Osteoblast (primary cell): ENCODE measurements at regions not wholly inside any gene's neighbourhood (a gene's known extent, or its start where the extent isn't known, plus 50 kb on each side); places are given as distances from the start of the nearest gene placed in this dataset.

ENCODE experiments used
- DNase-seq: peaks from one replicate; pipeline ENCODE4 v3.0.0; 2011; ENCODE audit warnings: low spot score, mixed read lengths; ENCODE audit not compliant: insufficient read length; ENCODE audit errors: missing footprints
- H2AFZ ChIP-seq: 2 replicates; pipeline ENCODE4 v1.6.0; 2011; ENCODE audit warnings: mild to moderate bottlenecking, low read length
- H3K27ac ChIP-seq: 2 replicates; pipeline ENCODE4 v1.5.1; 2011; ENCODE audit warnings: mild to moderate bottlenecking, low read depth, low read length, moderate library complexity
- H3K27me3 ChIP-seq: 2 replicates; pipeline ENCODE4 v1.6.0; 2012; ENCODE audit warnings: mild to moderate bottlenecking, control low read depth, inconsistent platforms, low read length, moderate library complexity; ENCODE audit not compliant: insufficient read depth
- H3K36me3 ChIP-seq: 2 replicates; pipeline ENCODE4 v1.5.1; 2011; ENCODE audit warnings: mild to moderate bottlenecking, low read length, control low read depth, moderate library complexity; ENCODE audit not compliant: insufficient read depth
- H3K4me1 ChIP-seq: 2 replicates; pipeline ENCODE4 v1.5.1; 2011; ENCODE audit warnings: mild to moderate bottlenecking, low read length, control low read depth, moderate library complexity; ENCODE audit not compliant: insufficient read depth
- H3K4me2 ChIP-seq: 2 replicates; pipeline ENCODE4 v1.6.0; 2011; ENCODE audit warnings: mild to moderate bottlenecking, low read length; ENCODE audit not compliant: insufficient read depth
- H3K4me3 ChIP-seq: fragments of 200-600 bp; sonication (generic); 3 replicates; pipeline ENCODE4 v1.5.1; 2012; ENCODE audit warnings: mild to moderate bottlenecking, low read length, inconsistent platforms; ENCODE audit not compliant: insufficient read depth
- H3K79me2 ChIP-seq: 2 replicates; pipeline ENCODE4 v1.6.0; 2012; ENCODE audit warnings: mild to moderate bottlenecking, low read length, control low read depth, inconsistent platforms; ENCODE audit not compliant: insufficient read depth
- H3K9me3 ChIP-seq: 2 replicates; pipeline ENCODE4 v1.5.1; 2011; ENCODE audit warnings: low read depth, low read length, control low read depth
- H4K20me1 ChIP-seq: 2 replicates; pipeline ENCODE4 v1.6.0; 2012; ENCODE audit warnings: mild to moderate bottlenecking, low read length, control low read depth; ENCODE audit not compliant: insufficient read depth
- CTCF ChIP-seq: IDR thresholded peaks from 2 replicates; pipeline ENCODE4 v1.5.1; 2011; ENCODE audit warnings: mild to moderate bottlenecking, low read depth, low read length, moderate library complexity; ENCODE audit errors: extremely low read depth

- Histone ChIP-seq H3K9me3 (no peaks in the 10 kb centered on the region), H3K4me3 (no peak overlapping the region), H3K36me3 (no peaks in the 10 kb centered on the region), H4K20me1 (no peaks in the 10 kb centered on the region), H3K27me3 (no peaks in the 10 kb centered on the region), H3K79me2 (no peaks in the 10 kb centered on the region), H3K4me1 (no peaks in the 10 kb centered on the region), H2AFZ (no peak overlapping the region), H3K4me2 (no peak overlapping the region), H3K27ac (no peak overlapping the region)
- DNase-seq: peak; percentile 35
- TF ChIP-seq CTCF: no peak
These were observed 212.4 kb downstream of the UTP18 start for GRCh38 chr17:51472670-51473205.

- Histone ChIP-seq H3K9me3 (no peaks in the 10 kb centered on the region), H3K4me1 (no peaks in the 10 kb centered on the region), H3K79me2 (no peaks in the 10 kb centered on the region), H3K4me2 (no peak overlapping the region), H3K27me3 (no peaks in the 10 kb centered on the region), H4K20me1 (no peaks in the 10 kb centered on the region), H3K27ac (no peak overlapping the region), H3K36me3 (no peaks in the 10 kb centered on the region), H2AFZ (no peak overlapping the region), H3K4me3 (no peak overlapping the region)
- no peak for DNase-seq
- no peak for TF ChIP-seq CTCF
These were observed 214.4 kb downstream of the UTP18 start for GRCh38 chr17:51474764-51475163.

- Histone ChIP-seq H3K36me3 (no peaks in the 10 kb centered on the region), H3K27ac (no peak overlapping the region), H3K4me1 (no peaks in the 10 kb centered on the region), H4K20me1 (no peaks in the 10 kb centered on the region), H3K4me2 (no peak overlapping the region), H3K4me3 (no peak overlapping the region), H3K9me3 (no peaks in the 10 kb centered on the region), H3K79me2 (no peaks in the 10 kb centered on the region), H2AFZ (no peak overlapping the region), H3K27me3 (no peaks in the 10 kb centered on the region)
- no peak for TF ChIP-seq CTCF
- DNase-seq: no peak
These were observed 215.4 kb downstream of the UTP18 start for GRCh38 chr17:51475730-51476129.

- H3K4me3 ChIP-seq: no peak overlapping the region
- no peaks in the 10 kb centered on the region for H4K20me1 ChIP-seq
- H3K27ac ChIP-seq: no peak overlapping the region
- H3K9me3 ChIP-seq: peaks cover 3% of the 10 kb centered on the region
- no peaks in the 10 kb centered on the region for H3K79me2 ChIP-seq
- no peak for DNase-seq
- no peak overlapping the region for H3K4me2 ChIP-seq
- no peaks in the 10 kb centered on the region for H3K36me3 ChIP-seq
- no peak overlapping the region for H2AFZ ChIP-seq
- H3K4me1 ChIP-seq: no peaks in the 10 kb centered on the region
- no peaks in the 10 kb centered on the region for H3K27me3 ChIP-seq
- TF ChIP-seq CTCF: no peak
These were observed 219.0 kb downstream of the UTP18 start for GRCh38 chr17:51479303-51479702.
